Right atrium auricular region (tissue), 2 donors: ENCODE measurements at regions not wholly inside any gene's neighbourhood (a gene's known extent, or its start where the extent isn't known, plus 50 kb on each side); places are given as distances from the start of the nearest gene placed in this dataset.

ENCODE experiments used
- DNase-seq: peaks from one replicate; pipeline ENCODE4 v3.0.0-alpha.2; 2019; ENCODE audit warnings: low spot score
- H3K27ac ChIP-seq, 2 donors: fragments of 200-600 bp; sonication (generic); 1 replicate in 1 of 2; 2 replicates in 1 of 2; pipeline ENCODE4 v1.5.1; 2016 to 2019
- H3K27me3 ChIP-seq, 2 donors: fragments of 200-600 bp; sonication (generic); one replicate each; pipeline versions ENCODE4 v1.5.1 to v1.6.0; 2017 to 2019
- H3K36me3 ChIP-seq: fragments of 200-600 bp; sonication (generic); one replicate; pipeline ENCODE4 v1.5.1; 2016
- H3K4me1 ChIP-seq, 2 donors: fragments of 200-600 bp; sonication (generic); one replicate each; pipeline versions ENCODE4 v1.5.1 to v1.6.0; 2017 to 2019
- H3K4me3 ChIP-seq, 2 donors: fragments of 200-600 bp; sonication (generic); 1 replicate in 1 of 2; 2 replicates in 1 of 2; pipeline ENCODE4 v1.5.1; 2017 to 2019; ENCODE audit warnings: mild to moderate bottlenecking in 1 of 2, moderate library complexity in 1 of 2
- H3K9me3 ChIP-seq, 2 donors: fragments of 200-600 bp; sonication (generic); one replicate each; pipeline ENCODE4 v1.5.1; 2019
- CTCF ChIP-seq, 2 donors: fragments of 200-600 bp; sonication (generic); IDR thresholded peaks; one replicate each; pipeline ENCODE4 v1.5.1; 2019; ENCODE audit warnings: antibody characterized with exemption in 2 of 2

DNA sequence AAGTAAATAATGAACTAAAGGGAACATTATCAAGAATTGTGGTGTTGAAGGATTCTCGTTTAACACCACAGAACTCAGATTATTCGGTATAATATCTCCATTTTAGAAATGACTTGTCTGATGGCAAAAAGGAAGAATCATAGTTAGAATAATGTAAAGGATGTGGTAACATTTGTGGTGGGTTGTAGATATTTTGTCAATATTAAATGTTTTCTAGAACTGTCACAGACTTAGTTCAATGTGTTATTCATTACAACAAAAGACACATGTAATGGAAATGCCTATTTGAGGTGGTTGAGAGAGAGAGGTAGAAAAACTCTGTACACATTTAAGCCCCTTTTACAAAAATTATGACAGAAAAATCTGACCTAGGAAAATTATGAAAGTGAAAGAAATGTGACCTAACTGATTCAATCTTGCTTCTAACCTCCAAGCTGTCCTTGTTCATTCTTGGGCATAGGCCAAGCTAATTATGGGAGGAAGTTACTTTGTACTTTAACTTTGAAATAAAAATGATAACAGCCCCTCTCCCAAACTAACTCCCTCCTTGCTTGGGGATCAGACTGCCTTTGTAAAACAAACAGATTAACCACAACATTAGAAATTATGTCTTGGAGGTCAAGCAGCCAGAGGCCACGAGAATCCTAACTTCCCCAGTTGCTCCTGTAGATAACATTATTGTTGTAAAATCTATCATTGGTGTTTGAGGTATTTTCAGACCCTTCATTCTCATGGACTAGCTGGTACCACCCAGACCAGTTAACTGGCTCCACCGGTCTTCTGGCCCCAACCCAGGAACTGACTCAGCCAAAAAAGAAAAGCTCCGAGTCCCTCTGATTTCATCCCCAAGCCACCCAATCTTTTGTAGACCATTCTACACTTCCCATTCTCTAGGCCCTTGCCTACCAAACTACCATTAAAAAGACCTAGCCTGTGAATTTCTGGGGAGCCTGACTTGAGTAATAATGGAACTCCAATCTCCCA, 1287.8 kb upstream of the CDH8 start:
- no peak overlapping the region for H3K4me3 ChIP-seq
- DNase-seq: no peak
- TF ChIP-seq CTCF (IDR thresholded peaks at IDR 0.05): no peak

GRCh38 chr16:63323055-63323454, 1286.8 kb upstream of the CDH8 start:
- Histone ChIP-seq H3K27me3 (no peaks in the 10 kb centered on the region), H3K9me3 (no peaks in the 10 kb centered on the region), H3K4me1 (no peaks in the 10 kb centered on the region), H3K27ac (no peak overlapping the region), H3K4me3 (no peak overlapping the region), H3K36me3 (no peaks in the 10 kb centered on the region)
- TF ChIP-seq CTCF (IDR thresholded peaks at IDR 0.05): no peak
- no peak for DNase-seq

More for the DNA sequence above, 1287.8 kb upstream of the CDH8 start:
- Histone ChIP-seq H3K9me3 (no peaks in the 10 kb centered on the region), H3K27me3 (no peaks in the 10 kb centered on the region), H3K36me3 (no peaks in the 10 kb centered on the region), H3K4me1 (no peaks in the 10 kb centered on the region), H3K27ac (no peak overlapping the region)

DNA sequence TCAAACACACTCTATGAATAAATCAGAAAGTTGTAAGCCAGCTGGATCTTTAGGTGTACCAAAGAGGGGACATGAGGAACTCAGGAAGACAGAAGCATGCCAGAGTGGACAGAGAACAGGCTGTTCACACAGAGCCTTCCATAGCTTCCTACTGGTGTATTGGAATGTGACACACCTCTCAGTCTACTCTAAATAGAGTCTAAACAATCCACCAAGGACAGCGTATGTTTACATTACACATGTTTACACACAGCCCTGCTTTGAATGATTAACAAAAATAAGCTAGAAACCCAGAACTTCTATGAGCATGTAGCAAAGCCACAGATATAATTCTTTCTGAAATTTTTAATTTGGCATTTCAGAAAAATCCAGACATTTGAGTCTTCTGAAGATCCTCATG, 1279.0 kb upstream of the CDH8 start:
- no peak for DNase-seq
- H3K27me3 ChIP-seq: no peaks in the 10 kb centered on the region
- no peaks in the 10 kb centered on the region for H3K36me3 ChIP-seq
- no peaks in the 10 kb centered on the region for H3K9me3 ChIP-seq
- no peak for TF ChIP-seq CTCF (IDR thresholded peaks at IDR 0.05)
- H3K4me1 ChIP-seq: no peaks in the 10 kb centered on the region
- no peak overlapping the region for H3K27ac ChIP-seq
- H3K4me3 ChIP-seq: no peak overlapping the region

- H3K36me3 ChIP-seq: no peaks in the 10 kb centered on the region
- no peaks in the 10 kb centered on the region for H3K27me3 ChIP-seq
- no peaks in the 10 kb centered on the region for H3K9me3 ChIP-seq
- no peak overlapping the region for H3K27ac ChIP-seq
- no peaks in the 10 kb centered on the region for H3K4me1 ChIP-seq
- no peak for DNase-seq
- no peak for TF ChIP-seq CTCF (IDR thresholded peaks at IDR 0.05)
- H3K4me3 ChIP-seq: no peak overlapping the region
These were observed 1276.1 kb upstream of the CDH8 start for GRCh38 chr16:63312346-63312745.

DNA sequence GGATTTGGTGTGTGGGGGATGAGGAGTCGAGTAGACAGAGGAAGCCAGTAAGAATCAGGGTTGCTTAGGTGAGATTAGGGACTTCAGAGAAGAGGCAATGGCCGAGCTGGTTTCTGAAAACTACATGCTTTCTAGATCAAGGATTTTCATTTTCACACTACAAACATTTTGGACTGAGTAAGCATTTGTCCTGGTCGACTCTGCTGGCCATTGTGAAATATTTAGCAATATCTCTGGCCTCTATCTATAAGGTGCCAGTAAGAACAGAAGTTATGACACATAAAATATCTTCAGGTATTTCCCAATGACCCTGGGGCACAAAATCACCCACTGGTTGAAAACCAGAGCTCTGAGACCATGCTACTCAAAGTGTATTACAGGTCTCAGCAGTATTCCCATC, 1275.1 kb upstream of the CDH8 start:
- no peak for TF ChIP-seq CTCF (IDR thresholded peaks at IDR 0.05)
- Histone ChIP-seq H3K4me1 (no peaks in the 10 kb centered on the region), H3K36me3 (no peaks in the 10 kb centered on the region), H3K9me3 (no peaks in the 10 kb centered on the region), H3K4me3 (no peak overlapping the region), H3K27ac (no peak overlapping the region), H3K27me3 (no peaks in the 10 kb centered on the region)
- DNase-seq: no peak
